Stimulated activated CD4-positive, alpha-beta T cell treated with anti-CD3 and anti-CD28 coated beads, Interleukin-1b, Interleukin-23, amount 100 ng/mL, for 48 hours (primary cell): ENCODE measurements at regions not wholly inside any gene's neighbourhood (a gene's known extent, or its start where the extent isn't known, plus 50 kb on each side); places are given as distances from the start of the nearest gene placed in this dataset.
"Not testable (repeated sequence)": the region's sequence is repeated elsewhere in the genome, so short reads cannot be mapped to it uniquely, and the experiment has no call there.

ENCODE experiments used
- DNase-seq: peaks from one replicate; pipeline ENCODE4 v3.0.0-alpha.2; 2020

GRCh38 chr6:141486942-141487341 lies 645.8 kb upstream of the GJE1 start:
- DNase-seq: no peak

GRCh38 chr6:141484711-141485110 lies 648.0 kb upstream of the GJE1 start:
- peak; percentile 25 for DNase-seq

GRCh38 chr6:141483598-141484061 lies 649.1 kb upstream of the GJE1 start:
- peak; percentile 52 for DNase-seq

- DNase-seq: no peak
Measured at GRCh38 chr6:141482796-141483597, 649.7 kb upstream of the GJE1 start.

GRCh38 chr6:141475259-141475658 lies 657.5 kb upstream of the GJE1 start:
- DNase-seq: no peak

- DNase-seq: no peak
Measured at GRCh38 chr6:141472162-141472928, 660.4 kb upstream of the GJE1 start.

GRCh38 chr6:141470810-141471209 lies 661.9 kb upstream of the GJE1 start:
- DNase-seq: no peak

GRCh38 chr6:141467881-141468280 lies 664.8 kb upstream of the GJE1 start:
- DNase-seq: no peak

- DNase-seq: no peak
Measured at GRCh38 chr6:141467041-141467440, 665.7 kb upstream of the GJE1 start.

- no peak for DNase-seq
Measured at GRCh38 chr6:141464896-141465295, 667.8 kb upstream of the GJE1 start.

- no peak for DNase-seq
Measured at GRCh38 chr6:141464490-141464889, 668.2 kb upstream of the GJE1 start.

GRCh38 chr6:141463237-141463977 lies 669.3 kb upstream of the GJE1 start:
- no peak for DNase-seq

GRCh38 chr6:141460743-141461484 lies 671.8 kb upstream of the GJE1 start:
- no peak for DNase-seq

- not testable (repeated sequence) for DNase-seq
Measured at GRCh38 chr6:141460245-141460644, 672.5 kb upstream of the GJE1 start.

- DNase-seq: not testable (repeated sequence)
Measured at GRCh38 chr6:141457984-141458383, 674.7 kb upstream of the GJE1 start.

GRCh38 chr6:141452354-141452686 lies 680.4 kb upstream of the GJE1 start:
- no peak for DNase-seq

- no peak for DNase-seq
Measured at GRCh38 chr6:141451511-141452353, 681.0 kb upstream of the GJE1 start.

- DNase-seq: no peak
Measured at GRCh38 chr6:141451181-141451510, 681.6 kb upstream of the GJE1 start.

GRCh38 chr6:141445928-141446628 lies 686.6 kb upstream of the GJE1 start:
- DNase-seq: no peak

GRCh38 chr6:141443668-141444289 lies 688.9 kb upstream of the GJE1 start:
- no peak for DNase-seq

GRCh38 chr6:141443032-141443431 lies 689.7 kb upstream of the GJE1 start:
- no peak for DNase-seq
